ENCODE measurements at regions not wholly inside any gene's neighbourhood (a gene's known extent, or its start where the extent isn't known, plus 50 kb on each side); places are given as distances from the start of the nearest gene placed in this dataset.

DNA sequence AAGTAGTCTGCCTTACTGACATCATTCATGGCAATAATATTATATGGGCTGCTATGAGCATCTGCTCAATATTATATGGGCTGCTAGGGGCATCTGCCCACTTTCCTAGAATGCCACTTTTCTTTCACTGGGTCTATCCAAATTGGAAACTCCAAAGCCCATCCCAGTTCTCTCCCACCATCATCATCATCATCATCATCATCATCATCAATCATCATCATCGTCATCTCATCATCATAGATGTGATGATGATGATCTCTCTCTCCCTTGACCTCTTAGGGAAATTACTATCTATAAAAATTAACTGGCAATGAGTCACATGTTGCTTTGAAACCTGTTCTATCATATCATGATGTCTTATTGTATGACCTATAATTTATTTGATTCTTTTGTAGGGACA is 222.0 kb downstream of the TJP1 start:
- FAIRE-seq (no peak), DNase-seq (ENCODE audit: low read depth) (no peak)
- Histone ChIP-seq H3K4me3 (ENCODE audit: low read depth, low read length) (no peak overlapping the region), H3K27me3 (ENCODE audit: control insufficient read depth, insufficient read depth, low read length) (no peaks in the 10 kb centered on the region), H3K36me3 (ENCODE audit: control insufficient read depth, insufficient read depth, low read length) (no peaks in the 10 kb centered on the region)
- TF ChIP-seq, protein P1, sequence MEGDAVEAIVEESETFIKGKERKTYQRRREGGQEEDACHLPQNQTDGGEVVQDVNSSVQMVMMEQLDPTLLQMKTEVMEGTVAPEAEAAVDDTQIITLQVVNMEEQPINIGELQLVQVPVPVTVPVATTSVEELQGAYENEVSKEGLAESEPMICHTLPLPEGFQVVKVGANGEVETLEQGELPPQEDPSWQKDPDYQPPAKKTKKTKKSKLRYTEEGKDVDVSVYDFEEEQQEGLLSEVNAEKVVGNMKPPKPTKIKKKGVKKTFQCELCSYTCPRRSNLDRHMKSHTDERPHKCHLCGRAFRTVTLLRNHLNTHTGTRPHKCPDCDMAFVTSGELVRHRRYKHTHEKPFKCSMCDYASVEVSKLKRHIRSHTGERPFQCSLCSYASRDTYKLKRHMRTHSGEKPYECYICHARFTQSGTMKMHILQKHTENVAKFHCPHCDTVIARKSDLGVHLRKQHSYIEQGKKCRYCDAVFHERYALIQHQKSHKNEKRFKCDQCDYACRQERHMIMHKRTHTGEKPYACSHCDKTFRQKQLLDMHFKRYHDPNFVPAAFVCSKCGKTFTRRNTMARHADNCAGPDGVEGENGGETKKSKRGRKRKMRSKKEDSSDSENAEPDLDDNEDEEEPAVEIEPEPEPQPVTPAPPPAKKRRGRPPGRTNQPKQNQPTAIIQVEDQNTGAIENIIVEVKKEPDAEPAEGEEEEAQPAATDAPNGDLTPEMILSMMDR (IDR thresholded peaks at IDR 0.05; ENCODE audit: insufficient read depth, low read length, severe bottlenecking): no peak

- H3K27me3 ChIP-seq (ENCODE audit: control insufficient read depth, insufficient read depth, low read length): no peaks in the 10 kb centered on the region
- TF ChIP-seq, protein P1 (IDR thresholded peaks at IDR 0.05; ENCODE audit: insufficient read depth, low read length, severe bottlenecking): no peak
- no peak for FAIRE-seq
- H3K36me3 ChIP-seq (ENCODE audit: control insufficient read depth, insufficient read depth, low read length): no peaks in the 10 kb centered on the region
- peak; percentile 38 for DNase-seq (ENCODE audit: low read depth)
- H3K4me3 ChIP-seq (ENCODE audit: low read depth, low read length): no peak overlapping the region
Observed at GRCh38 chr15:29596266-29596665, 226.0 kb downstream of the TJP1 start.

GRCh38 chr15:29593629-29594028 is 228.6 kb downstream of the TJP1 start:
- DNase-seq (ENCODE audit: low read depth) (no peak), FAIRE-seq (no peak)
- no peaks in the 10 kb centered on the region for H3K36me3 ChIP-seq (ENCODE audit: control insufficient read depth, insufficient read depth, low read length)
- TF ChIP-seq, protein P1 (IDR thresholded peaks at IDR 0.05; ENCODE audit: insufficient read depth, low read length, severe bottlenecking): no peak
- H3K4me3 ChIP-seq (ENCODE audit: low read depth, low read length): no peak overlapping the region
- no peaks in the 10 kb centered on the region for H3K27me3 ChIP-seq (ENCODE audit: control insufficient read depth, insufficient read depth, low read length)

DNA sequence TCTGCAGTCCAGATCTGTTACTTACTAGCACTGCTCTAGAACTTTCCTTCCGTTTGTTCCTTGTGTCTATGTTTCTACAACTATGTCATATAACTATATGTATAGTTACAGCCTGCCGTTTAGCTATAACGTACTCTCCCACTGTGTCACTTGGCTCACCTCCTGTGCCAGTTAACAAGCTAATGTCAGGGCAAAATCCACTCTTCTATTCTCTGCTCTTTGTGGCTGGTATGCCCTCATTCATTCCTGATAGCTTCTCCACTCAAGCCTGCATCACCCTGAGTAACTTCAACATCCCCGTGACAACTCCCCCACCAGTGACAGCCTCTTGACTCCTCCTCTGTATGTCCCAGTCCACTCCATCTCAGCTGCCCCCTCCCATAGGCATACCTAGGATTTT is 229.2 kb downstream of the TJP1 start:
- DNase-seq (ENCODE audit: low read depth) (no peak), FAIRE-seq (no peak)
- TF ChIP-seq, protein P1 (IDR thresholded peaks at IDR 0.05; ENCODE audit: insufficient read depth, low read length, severe bottlenecking): no peak
- no peaks in the 10 kb centered on the region for H3K27me3 ChIP-seq (ENCODE audit: control insufficient read depth, insufficient read depth, low read length)
- H3K36me3 ChIP-seq (ENCODE audit: control insufficient read depth, insufficient read depth, low read length): no peaks in the 10 kb centered on the region
- no peak overlapping the region for H3K4me3 ChIP-seq (ENCODE audit: low read depth, low read length)

DNA sequence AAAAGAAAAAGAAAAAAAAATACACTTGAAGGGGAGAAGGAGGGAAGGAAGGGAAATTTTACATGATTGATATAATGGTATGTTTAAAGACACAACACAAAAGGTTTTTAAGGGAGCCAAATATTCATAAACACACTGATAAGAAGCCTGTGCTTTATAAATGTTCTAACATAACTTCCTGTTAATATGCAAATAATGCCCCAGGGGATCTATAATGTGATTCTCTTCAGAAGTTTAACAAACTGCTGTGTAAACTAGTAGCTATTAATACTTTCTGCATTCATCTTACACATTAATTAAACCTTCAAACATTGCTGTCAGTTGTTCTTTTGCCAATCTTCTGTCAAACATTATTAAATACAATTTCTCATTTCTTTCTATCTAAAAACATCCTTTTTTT is 231.6 kb downstream of the TJP1 start:
- H3K4me3 ChIP-seq (ENCODE audit: low read depth, low read length): no peak overlapping the region
- TF ChIP-seq, protein P1 (IDR thresholded peaks at IDR 0.05; ENCODE audit: insufficient read depth, low read length, severe bottlenecking): no peak
- DNase-seq (ENCODE audit: low read depth) (no peak), FAIRE-seq (no peak)
- H3K27me3 ChIP-seq (ENCODE audit: control insufficient read depth, insufficient read depth, low read length): no peaks in the 10 kb centered on the region
- no peaks in the 10 kb centered on the region for H3K36me3 ChIP-seq (ENCODE audit: control insufficient read depth, insufficient read depth, low read length)

- TF ChIP-seq, protein P1 (IDR thresholded peaks at IDR 0.05; ENCODE audit: insufficient read depth, low read length, severe bottlenecking): no peak
- no peak for DNase-seq (ENCODE audit: low read depth)
- FAIRE-seq: peak; percentile 18
- Histone ChIP-seq H3K27me3 (ENCODE audit: control insufficient read depth, insufficient read depth, low read length) (no peaks in the 10 kb centered on the region), H3K4me3 (ENCODE audit: low read depth, low read length) (no peak overlapping the region), H3K36me3 (ENCODE audit: control insufficient read depth, insufficient read depth, low read length) (no peaks in the 10 kb centered on the region)
Observed at GRCh38 chr15:29589975-29590374, 232.3 kb downstream of the TJP1 start.
